Panc1 (cell line): ENCODE measurements at regions not wholly inside any gene's neighbourhood (a gene's known extent, or its start where the extent isn't known, plus 50 kb on each side); places are given as distances from the start of the nearest gene placed in this dataset.

Experiments
- CTCF ChIP-seq: fragments of 450-650 bp; IDR thresholded peaks from 2 replicates; pipeline ENCODE4 v1.5.1; 2017; ENCODE audit warnings: mild to moderate bottlenecking
- POLR2AphosphoS5 ChIP-seq: IDR thresholded peaks from 2 replicates; pipeline ENCODE4 v1.6.1; 2012; ENCODE audit warnings: mild to moderate bottlenecking, low read depth, low read length, moderate library complexity
- REST ChIP-seq, 2 experiments: IDR thresholded peaks; 2 replicates each; pipeline ENCODE4 v1.6.1; 2011 to 2012; ENCODE audit warnings: low read depth in 2 of 2, control low read depth in 1 of 2, low read length in 1 of 2, mild to moderate bottlenecking in 1 of 2, moderate library complexity in 1 of 2; ENCODE audit not compliant: insufficient read depth in 1 of 2
- SIN3A ChIP-seq: IDR thresholded peaks from 2 replicates; pipeline ENCODE4 v1.6.1; 2012; ENCODE audit warnings: low read depth, mild to moderate bottlenecking, low read length, moderate library complexity, borderline replicate concordance; ENCODE audit not compliant: insufficient read depth

- no peak for TF ChIP-seq POLR2AphosphoS5
- no peak for TF ChIP-seq CTCF
- no peak for TF ChIP-seq SIN3A
- no peak for TF ChIP-seq REST (IDR thresholded peaks at IDR 0.05; ENCODE audit: insufficient read depth in 1 of 2, low read depth in 2 of 2, low read length in 1 of 2)
Measured at GRCh38 chr1:95518310-95518709, 284.3 kb downstream of the RWDD3 start.
